HG03095 (cell line): ENCODE measurements at regions not wholly inside any gene's neighbourhood (a gene's known extent, or its start where the extent isn't known, plus 50 kb on each side); places are given as distances from the start of the nearest gene placed in this dataset.

Experiments used
- ATAC-seq: cut with Tn5 transposase; IDR thresholded peaks from one replicate; pipeline ENCODE4 v1.9.1; 2021; ENCODE audit warnings: moderate library complexity; ENCODE audit not compliant: unreplicated experiment

DNA sequence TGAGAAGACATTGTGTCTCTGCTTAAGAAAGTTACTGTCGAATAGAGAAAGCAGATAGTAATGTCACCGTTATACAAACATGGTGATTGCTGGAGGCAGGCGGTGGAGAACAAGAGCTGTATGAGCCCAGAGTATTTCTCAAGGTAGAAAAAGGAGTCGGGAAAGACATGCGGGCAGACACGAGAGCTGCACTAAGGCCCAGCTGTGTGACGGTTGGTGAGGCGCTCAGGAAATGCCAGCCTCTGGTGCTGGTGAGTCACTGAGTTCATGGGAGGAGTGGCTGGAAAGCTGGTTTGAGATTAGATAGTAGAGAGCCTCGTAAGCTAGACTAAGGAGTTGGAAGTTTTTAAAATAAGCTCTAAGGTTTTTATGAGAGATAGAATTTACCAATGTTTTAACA is 390.9 kb upstream of the TRIB2 start:
- ATAC-seq, result no peak

- ATAC-seq, result no peak
Measured at GRCh38 chr2:12326449-12327190, 390.1 kb upstream of the TRIB2 start.

- no peak for ATAC-seq
Measured at GRCh38 chr2:12330916-12331315, 385.8 kb upstream of the TRIB2 start.

- no peak for ATAC-seq
Measured at GRCh38 chr2:12331698-12332097, 385.0 kb upstream of the TRIB2 start.

DNA sequence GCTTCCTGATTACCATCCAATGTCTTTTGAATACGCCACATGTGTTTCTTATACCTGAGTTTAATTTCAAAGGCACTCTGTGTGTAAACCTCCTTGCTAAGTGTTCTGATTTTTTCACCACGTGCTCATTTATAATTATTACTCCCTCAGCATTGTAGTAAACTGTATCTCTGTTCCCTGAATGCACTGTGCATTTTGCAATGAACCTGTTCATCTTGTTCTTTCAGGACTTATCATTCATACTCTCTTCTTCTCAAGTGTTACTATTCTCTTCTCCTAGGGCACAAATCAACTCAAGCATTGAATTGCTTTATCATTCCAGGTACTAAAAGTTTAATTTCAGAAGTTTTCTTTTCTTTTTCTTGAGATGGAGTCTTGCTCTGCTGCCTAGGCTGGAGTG is 383.4 kb upstream of the TRIB2 start:
- no peak for ATAC-seq

DNA sequence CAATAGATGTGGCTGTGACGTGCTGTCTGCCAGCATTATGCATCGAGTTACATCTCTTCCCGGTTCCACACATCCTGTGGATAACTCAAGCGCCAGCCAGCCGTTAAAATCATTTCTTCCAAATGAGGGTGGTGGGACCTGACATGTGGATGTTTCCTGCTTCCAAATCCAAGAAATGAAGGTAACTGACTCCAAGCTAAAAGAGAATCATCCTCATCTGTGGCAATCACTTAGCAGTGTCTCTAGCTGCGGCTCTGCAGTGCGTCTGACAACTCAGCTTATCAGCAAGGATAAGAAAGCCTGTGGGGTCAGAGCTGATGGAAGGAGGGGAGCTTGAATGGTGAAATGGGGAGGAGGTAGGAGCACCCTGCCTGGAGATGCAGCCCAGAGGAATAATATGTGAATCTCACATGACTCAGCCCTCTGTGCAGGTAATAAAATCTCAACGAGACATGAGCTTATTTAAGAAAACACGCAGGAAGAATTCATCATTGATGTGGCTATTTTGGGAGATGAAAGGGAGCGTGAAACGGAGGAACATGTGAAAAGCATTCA is 382.2 kb upstream of the TRIB2 start:
- ATAC-seq, result no peak

GRCh38 chr2:12335131-12335530 is 381.6 kb upstream of the TRIB2 start:
- ATAC-seq, result no peak

GRCh38 chr2:12335995-12336394 is 380.7 kb upstream of the TRIB2 start:
- no peak for ATAC-seq

DNA sequence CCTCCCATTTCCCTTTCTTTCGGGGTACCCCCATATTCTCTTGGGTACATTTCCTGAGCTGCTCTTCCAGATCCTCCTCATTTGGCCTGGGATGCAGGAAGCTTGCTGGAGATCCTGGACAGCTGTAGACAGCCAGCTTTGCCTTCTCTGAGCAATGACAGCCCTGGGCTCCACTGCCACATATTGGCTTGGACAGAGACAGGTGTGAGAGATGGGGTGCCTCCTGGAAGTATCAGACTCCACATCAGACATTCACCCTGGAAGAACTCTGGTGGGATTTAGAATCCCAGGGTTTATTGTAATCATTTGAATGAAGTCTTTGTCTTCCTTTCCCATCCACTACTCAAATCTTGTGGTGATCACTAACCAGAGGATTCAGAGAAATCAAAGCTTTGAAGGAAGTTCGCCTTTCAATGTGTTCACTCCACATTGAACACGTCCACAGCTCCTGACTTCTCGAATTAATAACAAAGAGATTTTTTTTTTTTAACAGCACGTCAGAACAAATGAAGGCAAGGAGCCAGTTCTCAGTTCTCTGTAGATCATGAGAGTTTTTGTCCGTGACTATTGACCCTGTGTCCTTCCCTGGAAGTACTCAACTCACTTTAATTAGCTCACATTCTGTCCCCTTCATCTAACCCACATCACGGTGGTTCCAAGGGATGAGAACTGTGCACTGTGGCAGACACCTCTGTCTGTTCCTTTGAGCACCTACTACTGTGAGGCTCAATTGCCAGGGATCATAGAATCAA is 377.6 kb upstream of the TRIB2 start:
- ATAC-seq, result no peak

GRCh38 chr2:12340164-12340563 is 376.6 kb upstream of the TRIB2 start:
- ATAC-seq, result no peak

GRCh38 chr2:12341215-12341614 is 375.5 kb upstream of the TRIB2 start:
- ATAC-seq, result no peak

DNA sequence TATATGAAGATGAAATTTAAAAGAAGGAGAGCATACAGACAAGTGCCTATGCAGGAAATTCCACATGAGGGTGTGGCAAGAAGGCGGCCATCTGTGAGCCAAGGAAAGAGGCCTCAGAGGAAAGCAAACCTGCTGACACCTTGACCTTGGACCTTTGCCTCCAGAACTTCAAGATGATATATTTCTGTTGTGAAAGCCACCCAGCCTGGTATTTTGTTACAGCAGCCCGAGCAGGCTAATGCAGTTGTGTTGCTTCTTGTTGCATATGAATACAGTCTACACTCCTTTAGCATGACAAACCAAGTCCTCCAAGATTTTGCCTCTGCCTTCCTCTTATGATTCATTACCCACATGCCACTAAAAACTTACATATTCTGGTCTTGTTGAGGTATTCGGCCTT is 374.8 kb upstream of the TRIB2 start:
- ATAC-seq, result no peak

- no peak for ATAC-seq
Measured at GRCh38 chr2:12343141-12343540, 373.6 kb upstream of the TRIB2 start.

GRCh38 chr2:12347066-12347493 is 369.7 kb upstream of the TRIB2 start:
- no peak for ATAC-seq

DNA sequence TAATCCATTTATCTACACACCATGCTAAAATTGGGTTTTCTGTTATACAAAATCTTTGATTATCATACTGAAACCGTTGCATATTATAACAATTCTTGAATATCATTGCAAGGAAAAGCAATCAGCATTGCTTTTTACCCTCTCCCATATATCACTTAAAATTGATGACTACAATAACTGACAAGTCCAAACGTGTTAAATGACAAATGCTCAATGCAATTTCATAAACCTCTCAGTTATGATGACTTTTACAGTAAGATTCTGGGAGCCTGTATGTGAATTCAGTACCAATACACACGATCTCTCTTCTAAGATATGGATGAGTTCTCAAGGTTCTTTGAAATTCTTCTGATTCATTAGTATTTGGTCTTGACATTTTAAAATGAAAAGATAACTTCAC is 368.5 kb upstream of the TRIB2 start:
- ATAC-seq, result no peak

GRCh38 chr2:12350821-12351220 is 365.9 kb upstream of the TRIB2 start:
- ATAC-seq, result no peak

DNA sequence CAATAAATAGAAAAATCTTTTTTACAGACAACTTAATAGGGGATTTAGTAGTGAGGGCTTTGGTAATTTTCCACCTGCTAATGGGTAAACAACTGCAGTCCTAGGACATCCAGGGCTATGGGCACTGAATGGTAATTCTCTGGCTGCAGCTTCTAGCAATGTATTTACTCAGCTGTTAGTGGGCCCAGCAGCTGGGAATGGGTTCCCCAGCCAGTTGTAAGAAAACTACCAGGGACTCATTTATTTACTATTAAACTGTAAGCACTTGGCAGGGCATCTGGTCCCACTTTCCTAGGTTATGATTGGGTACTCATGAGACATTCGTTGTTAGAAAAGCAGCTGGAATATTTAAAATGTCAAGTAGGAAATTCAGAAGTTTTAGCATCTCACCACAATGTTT is 363.8 kb upstream of the TRIB2 start:
- no peak for ATAC-seq

DNA sequence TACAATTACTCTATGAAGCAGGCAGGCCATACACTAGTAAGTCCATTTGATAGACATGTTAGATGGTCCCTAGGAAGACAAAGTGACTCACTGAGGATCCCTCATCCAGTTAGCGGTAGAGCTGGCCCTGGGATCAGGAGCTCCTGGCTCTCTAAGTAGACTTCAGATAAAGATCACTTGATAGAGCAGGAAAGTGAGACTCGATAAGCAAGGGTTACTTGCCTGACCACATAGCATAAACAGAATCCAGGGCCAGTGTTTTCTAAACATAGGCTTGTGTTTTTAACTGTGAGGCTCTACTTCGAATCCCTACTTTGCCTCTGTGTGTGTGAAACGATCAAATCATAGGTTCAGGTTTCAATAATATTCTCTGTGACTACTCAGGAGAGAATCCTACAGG is 355.2 kb upstream of the TRIB2 start:
- no peak for ATAC-seq

DNA sequence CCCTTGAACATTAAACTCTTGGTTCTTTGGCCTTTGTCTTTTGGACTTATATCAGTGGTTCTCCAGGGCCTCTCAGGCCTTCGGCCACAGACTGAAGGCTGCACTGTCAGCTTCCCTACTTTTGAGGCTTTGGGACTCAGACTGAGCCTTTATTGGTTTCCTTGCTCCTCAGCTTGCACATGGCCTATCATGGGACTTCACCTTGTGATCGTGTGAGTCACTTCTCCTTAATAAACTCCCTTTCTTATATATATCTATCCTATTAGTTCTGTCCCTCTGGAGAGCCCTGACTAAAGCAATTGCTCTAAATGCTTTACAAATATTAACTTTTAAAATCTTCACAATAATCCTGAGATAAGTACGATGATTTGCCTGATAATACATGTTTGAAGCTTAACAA is 353.6 kb upstream of the TRIB2 start:
- no peak for ATAC-seq

GRCh38 chr2:12363569-12363968 is 353.2 kb upstream of the TRIB2 start:
- ATAC-seq, result no peak

GRCh38 chr2:12369566-12369965 is 347.2 kb upstream of the TRIB2 start:
- ATAC-seq, result no peak

DNA sequence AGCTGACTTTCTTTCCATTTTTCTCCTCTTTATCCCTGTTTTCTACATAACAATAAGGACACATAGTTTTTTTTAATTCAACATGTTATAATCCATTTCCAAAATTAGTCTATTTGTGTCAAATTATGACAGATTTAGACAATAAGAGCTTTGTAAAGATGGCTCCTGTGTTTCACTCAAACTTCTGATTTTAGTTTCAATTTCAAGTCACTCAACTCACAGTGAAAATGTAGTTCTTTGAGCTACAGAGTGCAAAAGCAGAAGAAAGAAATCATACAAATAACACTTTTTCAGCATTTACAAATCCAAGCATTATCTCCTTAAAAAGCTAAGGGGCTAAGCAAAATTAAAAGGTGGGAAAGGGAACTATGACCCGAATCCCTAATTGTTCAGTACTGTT is 340.7 kb upstream of the TRIB2 start:
- no peak for ATAC-seq
